Astrocyte (in vitro differentiated cells and primary cell): ENCODE measurements at regions not wholly inside any gene's neighbourhood (a gene's known extent, or its start where the extent isn't known, plus 50 kb on each side); places are given as distances from the start of the nearest gene placed in this dataset.

Experiments
- EZH2 ChIP-seq: IDR thresholded peaks from 2 replicates; pipeline ENCODE4 v1.6.1; 2012; ENCODE audit warnings: mild to moderate bottlenecking, low read length, inconsistent platforms; ENCODE audit not compliant: insufficient read depth
- TF ChIP-seq, protein P1 (sequence below): IDR thresholded peaks from 2 replicates; pipeline ENCODE4 v1.5.1; 2011; ENCODE audit warnings: low read depth, mild to moderate bottlenecking, inconsistent platforms, low read length, moderate library complexity; ENCODE audit not compliant: insufficient read depth

DNA sequence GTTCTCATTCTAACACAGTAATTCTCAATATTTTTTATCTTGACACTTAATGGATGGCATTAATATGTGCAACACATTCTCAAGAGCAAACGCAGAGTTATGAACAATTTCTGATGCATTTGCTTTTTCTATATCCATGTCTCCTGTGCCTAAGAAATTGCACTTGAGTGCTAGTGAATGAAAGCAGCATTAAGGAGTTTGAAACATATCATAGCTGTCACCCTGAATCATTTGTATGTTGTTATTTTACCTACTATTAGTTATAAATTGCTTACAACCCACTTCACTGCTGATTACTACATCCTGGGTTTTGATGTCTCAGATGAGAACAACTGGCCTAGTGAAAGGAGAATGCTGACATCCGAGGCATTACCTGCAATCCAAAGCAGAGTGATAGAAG is 387.3 kb downstream of the RASEF start:
- TF ChIP-seq, protein P1, sequence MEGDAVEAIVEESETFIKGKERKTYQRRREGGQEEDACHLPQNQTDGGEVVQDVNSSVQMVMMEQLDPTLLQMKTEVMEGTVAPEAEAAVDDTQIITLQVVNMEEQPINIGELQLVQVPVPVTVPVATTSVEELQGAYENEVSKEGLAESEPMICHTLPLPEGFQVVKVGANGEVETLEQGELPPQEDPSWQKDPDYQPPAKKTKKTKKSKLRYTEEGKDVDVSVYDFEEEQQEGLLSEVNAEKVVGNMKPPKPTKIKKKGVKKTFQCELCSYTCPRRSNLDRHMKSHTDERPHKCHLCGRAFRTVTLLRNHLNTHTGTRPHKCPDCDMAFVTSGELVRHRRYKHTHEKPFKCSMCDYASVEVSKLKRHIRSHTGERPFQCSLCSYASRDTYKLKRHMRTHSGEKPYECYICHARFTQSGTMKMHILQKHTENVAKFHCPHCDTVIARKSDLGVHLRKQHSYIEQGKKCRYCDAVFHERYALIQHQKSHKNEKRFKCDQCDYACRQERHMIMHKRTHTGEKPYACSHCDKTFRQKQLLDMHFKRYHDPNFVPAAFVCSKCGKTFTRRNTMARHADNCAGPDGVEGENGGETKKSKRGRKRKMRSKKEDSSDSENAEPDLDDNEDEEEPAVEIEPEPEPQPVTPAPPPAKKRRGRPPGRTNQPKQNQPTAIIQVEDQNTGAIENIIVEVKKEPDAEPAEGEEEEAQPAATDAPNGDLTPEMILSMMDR: no peak
- no peak for TF ChIP-seq EZH2
